GM19438 (cell line): ENCODE measurements at regions not wholly inside any gene's neighbourhood (a gene's known extent, or its start where the extent isn't known, plus 50 kb on each side); places are given as distances from the start of the nearest gene placed in this dataset.

Source experiments
- ATAC-seq: cut with Tn5 transposase; IDR thresholded peaks from one replicate; pipeline ENCODE4 v1.9.1; 2021; ENCODE audit warnings: low read depth; ENCODE audit not compliant: unreplicated experiment

DNA sequence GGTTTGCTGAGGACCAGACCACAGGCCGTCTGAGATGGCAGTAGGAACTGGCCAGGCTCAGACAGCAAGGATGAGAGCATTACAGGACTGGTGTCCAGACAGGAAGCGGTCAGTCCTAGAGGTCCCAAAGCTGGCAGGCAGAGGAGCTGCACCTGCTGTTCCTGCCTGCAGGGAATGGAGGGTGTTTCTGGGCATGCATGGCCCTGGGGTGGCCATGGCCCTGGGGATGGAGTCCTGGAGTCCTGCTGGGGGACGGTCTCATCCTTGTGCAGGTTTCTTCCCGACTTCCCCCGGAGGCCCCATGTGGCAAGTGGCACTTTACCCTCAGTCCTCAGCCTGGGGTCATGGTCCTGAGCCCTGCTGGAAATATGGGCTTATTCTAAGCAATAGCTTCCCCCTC lies 274.9 kb upstream of the ADARB2 start:
- no peak for ATAC-seq

GRCh38 chr10:2011106-2011716 lies 273.9 kb upstream of the ADARB2 start:
- ATAC-seq: no peak

DNA sequence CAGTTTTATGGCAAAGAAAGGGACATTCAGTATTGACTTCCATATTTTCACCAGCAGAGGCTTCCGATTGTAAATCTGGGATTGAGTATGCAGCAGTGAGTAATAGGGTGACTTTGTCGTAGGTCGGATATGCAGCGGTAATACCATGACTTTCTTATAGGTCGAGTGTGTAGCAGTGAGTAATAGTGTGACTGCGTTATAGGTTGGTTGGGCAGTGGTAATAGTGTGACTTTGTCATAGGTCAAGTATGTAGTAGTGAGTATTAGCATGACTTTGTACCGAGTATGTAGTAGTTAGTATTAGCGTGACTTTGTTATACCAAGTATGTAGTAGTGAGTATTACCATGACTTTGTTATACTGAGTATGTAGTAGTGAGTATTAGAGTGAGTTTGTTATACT lies 268.2 kb upstream of the ADARB2 start:
- ATAC-seq: no peak

DNA sequence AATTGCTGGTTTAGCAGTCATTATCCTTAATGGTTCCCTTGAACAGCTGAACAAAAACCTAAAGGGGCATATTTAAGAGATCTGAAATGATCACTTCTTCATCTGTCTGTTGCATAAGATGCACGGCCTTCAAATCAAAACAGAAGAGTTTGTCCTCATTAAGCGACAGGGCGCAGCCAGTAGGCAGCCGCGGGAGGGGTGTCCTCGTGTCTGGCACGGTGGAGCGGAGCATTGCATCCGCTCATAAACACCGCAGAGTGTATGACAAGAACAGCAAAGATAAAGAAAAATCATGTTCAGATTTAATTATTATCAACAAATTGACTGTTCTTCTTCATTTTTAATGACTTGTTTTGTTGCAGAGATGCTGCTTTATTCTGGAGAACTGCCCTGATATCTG lies 255.6 kb upstream of the ADARB2 start:
- ATAC-seq: no peak

DNA sequence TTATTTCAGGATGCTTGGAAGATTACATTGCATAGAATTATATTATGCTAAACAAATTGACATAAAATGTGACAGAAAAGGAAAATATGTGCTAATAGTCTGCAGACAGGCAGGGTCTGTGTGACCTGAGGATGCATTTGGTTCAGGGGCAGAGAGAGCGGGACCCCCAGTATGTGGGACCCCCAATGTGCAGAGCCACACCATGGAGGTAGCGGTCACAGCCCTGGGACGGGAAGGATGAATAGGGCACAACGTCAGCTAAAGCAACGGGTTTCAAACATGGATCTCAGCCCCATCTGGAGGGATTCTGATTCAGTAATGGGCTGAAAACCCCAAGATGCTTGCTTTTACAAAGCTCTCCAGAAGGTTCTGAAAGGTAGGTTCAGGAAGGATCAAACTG lies 251.8 kb upstream of the ADARB2 start:
- ATAC-seq: no peak

DNA sequence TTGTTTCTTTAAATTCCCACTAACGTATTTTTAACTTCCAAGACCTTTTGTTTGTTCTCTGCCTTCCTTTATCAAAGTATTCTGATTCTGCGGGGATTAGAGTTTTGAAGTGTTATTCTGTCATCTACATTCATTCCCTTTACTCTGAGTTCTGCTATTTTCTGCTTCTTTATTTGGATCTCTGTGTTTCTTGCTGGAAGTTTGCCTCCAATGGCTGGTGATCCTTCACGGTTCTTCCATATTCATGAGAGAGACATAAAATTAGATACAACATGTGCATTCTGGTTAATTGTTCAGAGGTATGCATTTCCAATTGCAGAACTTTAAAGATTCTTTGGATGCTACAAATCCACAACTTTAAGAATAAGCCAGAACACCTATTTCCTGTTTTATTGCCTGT lies 244.7 kb upstream of the ADARB2 start:
- ATAC-seq: no peak

GRCh38 chr10:1980459-1980858 lies 243.1 kb upstream of the ADARB2 start:
- no peak for ATAC-seq

DNA sequence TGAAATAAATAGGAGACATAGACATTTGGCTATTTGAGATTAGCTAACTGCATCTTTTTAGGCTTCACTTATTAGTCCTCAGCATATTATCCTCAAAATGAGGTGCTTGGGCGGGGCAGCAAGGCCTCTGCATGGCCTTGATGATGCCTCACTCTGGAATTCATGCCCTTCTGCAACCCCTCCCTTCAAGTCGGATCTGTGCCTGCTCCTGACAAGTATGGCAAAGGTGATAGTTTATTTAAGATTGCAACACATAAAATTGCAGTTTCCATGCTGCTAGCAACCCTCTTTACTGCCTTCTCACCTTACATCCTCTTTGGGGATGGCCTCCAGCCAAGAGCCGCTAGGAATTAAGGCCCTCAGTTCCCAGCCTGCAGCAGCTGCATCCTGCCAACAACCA lies 241.3 kb upstream of the ADARB2 start:
- no peak for ATAC-seq

DNA sequence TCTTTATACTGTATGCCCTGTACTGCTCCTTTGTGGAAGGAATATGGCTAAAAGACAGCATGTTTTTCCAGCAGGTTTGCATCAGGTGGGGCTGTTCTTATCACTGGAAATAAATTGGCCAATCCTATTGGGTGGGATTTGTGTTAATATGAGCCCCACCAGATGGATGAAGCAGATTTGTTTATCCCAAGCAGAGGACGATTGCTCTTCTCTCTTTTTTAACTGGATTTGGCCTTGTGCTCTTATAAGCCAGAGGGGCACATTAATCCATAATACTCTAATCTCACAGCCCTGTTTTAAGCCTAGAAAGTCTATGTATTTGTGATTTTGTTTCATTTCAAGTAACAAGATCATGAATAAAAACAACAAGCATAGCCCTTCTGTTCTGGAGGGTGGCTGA lies 240.1 kb upstream of the ADARB2 start:
- no peak for ATAC-seq

DNA sequence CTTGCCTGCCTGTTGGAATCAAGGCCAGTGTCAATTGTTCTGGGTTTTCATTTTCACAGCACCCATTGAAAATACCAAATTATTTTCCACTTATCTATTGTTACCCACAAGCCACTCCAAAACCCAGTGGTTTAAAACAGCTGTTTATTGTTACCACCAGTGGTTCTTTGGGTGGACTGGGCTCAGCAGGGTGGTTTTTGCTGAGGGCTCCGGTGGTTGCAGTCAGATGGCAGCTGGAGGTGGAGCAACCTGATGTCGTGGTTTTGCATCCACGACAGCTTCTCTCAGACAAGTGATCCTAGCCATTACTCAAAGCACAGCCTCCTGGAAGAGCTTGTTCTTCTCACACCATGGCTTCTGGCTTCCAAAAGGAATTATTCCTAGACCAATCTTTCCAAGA lies 235.1 kb upstream of the ADARB2 start:
- ATAC-seq: no peak

DNA sequence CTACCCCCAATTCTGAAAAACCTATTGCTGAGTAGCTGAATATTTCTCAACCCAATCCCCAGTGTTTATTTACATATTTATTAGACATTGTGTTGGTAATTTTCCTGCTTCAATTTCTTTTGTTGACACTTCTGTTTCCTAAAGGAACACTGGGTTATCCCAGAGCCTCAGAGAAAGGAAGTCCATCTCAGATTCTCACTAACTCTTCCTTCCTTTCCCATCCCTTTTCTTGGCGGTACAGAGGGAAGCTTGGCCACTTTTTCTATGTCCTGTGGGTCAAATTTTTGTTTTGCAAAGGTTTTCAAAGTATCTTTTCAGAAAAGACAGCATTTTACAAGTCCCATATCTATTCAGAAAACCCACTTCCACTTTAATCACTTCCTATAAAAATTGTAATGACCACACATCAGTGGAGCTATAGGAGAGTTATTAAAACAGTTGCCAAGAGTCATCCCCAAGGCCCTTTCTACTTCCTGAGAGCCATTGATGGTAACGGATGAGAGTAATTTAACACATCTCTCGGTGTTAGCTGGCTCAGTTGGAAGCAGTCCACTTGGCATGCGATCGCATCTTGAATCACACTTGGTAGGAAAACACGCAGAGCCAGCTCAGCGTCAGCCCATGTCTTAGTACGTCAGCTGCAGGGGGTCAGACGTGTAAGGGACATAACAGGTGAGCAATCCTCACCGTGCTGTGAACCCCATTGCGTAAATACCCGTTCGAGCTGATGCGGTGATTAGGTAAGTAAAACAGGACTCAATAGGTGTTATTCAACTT lies 231.1 kb upstream of the ADARB2 start:
- ATAC-seq: no peak

DNA sequence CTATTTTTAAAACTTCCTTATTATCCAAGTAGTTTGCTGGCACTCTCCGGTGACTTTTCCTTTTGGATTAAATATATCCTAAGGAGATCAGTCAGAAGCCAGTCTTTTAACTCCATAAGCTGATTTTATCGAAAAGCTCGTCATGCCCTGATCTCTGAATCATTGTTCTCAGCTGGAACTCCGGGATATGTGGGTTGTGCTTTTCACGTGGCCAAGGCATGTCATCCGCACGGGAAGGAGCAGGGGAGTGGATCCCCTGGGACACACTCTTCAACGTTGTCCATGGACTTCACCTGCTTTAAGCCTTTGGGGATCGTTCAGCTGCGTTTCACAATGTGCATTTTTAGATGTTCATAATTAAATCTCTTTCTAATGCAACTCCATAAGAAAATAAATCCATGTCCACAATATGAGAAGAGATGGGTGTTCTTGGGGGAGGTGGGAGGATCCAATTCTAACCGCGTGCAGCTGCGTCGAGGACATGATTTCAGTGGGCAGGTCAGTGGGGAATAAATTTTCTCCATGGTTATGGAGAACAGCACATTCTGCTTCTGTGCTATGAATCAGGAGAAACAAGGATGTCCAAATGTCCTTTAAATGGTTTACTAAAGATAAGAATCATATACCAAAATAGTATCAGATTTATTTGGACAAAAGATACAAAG lies 229.5 kb upstream of the ADARB2 start:
- ATAC-seq: no peak

DNA sequence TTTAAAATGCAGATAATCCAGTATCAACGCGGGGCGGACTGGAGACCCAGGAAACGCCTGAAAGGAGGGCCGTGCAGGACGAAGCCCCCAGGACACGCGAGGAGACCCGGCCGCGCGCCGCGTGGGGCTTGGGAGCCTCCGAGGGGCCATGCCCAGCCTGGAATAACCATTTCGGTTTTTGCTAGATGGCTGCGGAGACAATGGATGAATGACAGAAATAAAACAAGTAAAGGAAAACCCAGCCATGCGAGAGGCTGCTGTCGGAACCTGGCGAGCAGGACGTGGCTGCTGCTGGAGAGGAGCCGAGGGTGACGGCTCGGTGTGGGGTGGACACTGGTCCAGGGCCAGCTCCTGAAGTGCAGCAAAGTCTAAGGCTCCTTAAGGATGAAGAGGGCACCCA lies 227.2 kb upstream of the ADARB2 start:
- ATAC-seq: no peak

- ATAC-seq: no peak
Observed at GRCh38 chr10:1963341-1963740, 226.0 kb upstream of the ADARB2 start.

DNA sequence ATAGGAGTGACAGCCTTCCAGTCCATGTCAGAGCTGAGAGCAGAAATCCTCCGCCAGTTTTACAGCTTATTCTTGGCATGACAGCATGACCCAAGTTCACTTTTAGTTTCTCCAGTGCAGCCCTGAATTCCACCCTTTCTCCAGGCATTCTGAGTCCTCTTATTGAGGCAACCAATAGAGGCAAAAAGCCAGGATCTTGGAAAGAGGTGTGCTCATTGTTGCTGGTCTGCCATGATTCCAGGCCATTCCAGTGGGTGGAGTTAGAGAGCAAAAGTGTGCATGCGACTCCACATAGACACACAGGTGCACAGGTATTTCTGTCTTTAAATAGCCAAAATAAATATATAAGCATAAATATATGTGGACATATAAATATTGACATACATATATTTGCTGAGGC lies 224.7 kb upstream of the ADARB2 start:
- ATAC-seq: no peak

- no peak for ATAC-seq
Observed at GRCh38 chr10:1960982-1961381, 223.7 kb upstream of the ADARB2 start.

DNA sequence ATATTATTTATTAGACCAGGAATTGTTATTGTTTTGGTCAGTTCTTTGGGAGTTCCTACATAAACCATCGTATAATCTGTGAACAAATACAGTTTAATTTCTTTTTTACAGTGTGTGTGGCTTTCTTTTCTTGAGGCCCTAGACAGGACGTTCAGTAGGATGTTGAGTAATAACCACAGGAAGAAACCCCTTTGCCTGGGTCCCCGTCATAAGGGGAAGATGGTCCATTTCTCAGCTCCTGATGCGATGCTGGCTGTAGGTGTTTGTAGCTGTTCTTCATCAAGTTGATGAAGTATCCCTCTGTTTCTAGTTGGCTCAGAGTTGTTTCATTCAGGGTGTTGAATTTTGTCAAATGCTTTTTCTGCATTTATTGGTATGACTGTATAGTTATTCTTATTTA lies 219.7 kb upstream of the ADARB2 start:
- no peak for ATAC-seq

- ATAC-seq: no peak
Observed at GRCh38 chr10:1954300-1954699, 217.0 kb upstream of the ADARB2 start.

GRCh38 chr10:1952126-1953095 lies 215.1 kb upstream of the ADARB2 start:
- no peak for ATAC-seq

- ATAC-seq: no peak
Observed at GRCh38 chr10:1950803-1951495, 213.6 kb upstream of the ADARB2 start.
